ENCODE measurements at regions not wholly inside any gene's neighbourhood (a gene's known extent, or its start where the extent isn't known, plus 50 kb on each side); places are given as distances from the start of the nearest gene placed in this dataset.
A peak's percentile ranks its signal among the peaks of the same experiment; 100 is the strongest.

DNA sequence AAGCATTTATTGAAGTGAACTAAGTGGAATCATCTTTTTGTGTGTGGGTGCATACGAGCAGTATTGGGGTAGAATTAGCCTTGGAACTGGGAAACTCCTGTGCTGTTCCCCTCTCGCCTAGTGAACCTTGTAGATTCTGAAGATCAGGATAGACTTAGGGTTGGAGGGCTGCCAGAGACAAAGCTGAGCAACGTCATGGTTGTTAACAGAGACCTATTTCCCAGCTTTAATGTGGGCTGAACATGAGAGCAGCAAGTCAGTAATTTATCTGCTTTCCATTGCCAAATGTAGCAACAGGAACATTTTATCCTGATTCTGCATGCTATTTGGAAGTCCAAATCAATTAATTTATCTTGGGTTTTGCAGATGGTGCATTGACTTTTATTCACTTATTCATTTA is 246.6 kb downstream of the IL20RB start:
- no peak for DNase-seq

DNA sequence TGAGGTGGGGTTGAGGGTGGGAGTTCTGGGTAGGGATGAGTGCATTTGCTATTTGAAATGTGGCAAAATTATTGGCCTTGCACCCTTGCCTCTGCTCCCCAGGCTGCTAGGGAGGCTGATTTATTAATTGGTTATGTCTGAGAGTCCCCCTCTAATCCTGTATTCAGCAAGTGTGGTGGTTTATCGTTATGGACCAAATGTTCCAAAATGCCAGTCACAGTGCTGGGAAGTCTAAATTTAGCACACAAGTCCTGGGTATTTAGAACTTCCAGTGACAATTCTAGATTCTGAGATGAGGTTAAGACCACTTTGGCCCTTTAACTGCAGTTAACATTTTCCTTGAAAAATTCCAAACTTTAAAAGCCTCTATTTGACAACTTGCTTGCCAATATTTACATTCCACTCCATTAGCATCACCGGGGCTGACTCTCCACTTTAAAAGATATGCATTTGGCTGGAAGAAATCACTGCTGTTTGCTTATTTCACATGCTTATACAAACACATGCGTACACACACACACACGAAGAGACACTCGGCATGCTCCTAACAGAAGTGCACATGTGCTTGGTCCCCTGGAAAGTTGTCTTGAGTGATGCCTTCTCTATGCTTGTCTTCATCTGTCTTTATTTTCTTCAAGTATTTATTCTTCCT is 247.7 kb downstream of the IL20RB start:
- DNase-seq: peak in 1 of 2 donors; percentile 7

DNA sequence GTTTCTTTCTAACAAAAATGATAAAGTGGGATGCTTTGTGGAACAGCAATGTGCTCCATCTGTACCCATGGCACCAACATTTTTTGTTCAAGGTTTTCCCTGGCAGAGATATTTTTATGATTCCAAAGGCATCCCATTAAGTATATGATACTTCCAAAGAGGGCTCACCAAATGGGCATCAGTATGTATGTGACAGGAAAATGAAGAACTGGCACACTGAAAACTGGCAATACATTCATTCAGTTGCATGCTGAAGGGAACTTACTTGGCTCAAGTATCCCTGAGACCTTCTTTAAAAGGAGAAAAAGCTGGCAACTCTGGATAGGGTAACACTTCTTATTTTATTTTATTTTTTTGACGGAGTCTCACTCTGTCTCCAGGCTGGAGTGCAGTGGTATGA is 249.8 kb downstream of the IL20RB start:
- no peak for DNase-seq

DNA sequence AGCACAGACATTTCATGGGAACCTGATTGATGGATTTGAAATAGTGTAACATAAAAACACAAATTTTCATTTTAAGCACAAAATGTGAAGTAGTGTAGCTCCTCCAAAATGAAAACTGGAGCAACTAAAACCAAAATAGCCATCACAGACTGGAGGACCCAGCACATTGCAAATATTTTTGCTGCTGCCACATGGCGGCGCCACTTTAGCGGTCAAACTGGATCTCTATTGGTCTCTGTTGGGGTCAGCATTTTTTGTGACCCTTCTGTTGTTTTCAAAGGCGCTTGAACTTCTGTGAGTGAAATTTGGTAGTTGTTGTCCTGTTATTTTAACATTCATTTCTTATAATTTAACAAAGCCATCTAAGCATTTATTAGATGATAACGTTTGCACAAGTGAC is 259.9 kb downstream of the IL20RB start:
- no peak for DNase-seq

DNA sequence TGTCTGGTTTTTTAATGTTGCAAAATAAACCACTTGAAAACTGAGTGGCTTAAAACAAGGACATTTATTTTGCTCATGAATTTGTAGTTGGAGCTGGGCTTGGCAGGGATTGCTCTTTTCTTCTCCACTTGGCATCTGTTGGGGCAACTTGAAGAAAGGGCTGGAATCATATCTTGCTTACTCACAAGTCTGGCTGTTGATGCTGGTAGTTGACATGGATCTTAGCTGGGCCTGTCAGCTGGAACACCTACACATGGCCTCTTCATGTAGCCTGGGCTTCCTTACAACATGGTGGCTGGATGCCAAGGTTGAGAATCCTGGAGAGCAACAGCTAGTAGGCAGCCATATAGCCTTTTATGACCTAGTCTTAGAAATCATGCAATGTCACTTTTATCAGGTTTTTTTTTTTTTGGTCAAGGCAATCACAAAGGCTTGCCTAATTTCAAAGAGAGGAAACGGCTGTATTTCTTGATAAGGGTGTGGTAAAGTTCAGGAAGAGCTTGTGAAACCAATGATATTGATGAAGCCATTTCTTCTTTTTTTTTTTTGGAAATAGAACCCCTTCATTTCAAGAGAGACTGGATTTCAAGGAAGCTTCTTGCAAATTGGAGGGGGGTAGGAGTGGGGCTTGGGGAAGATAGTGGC is 262.1 kb downstream of the IL20RB start:
- no peak for DNase-seq

GRCh38 chr3:137222736-137223225 is 265.0 kb downstream of the IL20RB start:
- DNase-seq: no peak

DNA sequence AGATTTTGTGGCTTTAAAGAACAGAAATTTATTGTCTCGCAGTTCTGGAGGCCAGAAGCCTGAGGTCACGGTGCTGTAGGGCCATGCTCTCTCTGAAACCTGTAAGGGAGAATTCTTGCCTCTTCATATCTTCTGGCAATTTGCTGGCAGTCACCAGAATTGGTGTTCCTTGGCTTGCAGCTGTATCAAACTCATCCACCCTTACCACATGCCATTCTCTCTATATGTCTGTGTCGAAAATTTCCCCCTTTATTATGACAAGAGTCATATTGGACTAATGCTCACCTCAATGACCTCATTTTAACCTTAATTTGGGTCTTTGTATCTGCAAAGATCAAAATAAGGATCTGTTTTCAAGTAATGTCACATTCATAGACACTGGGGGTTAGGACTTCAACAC is 266.7 kb downstream of the IL20RB start:
- no peak for DNase-seq

GRCh38 chr3:137242836-137243400 is 285.1 kb downstream of the IL20RB start:
- no peak for DNase-seq

GRCh38 chr3:137246491-137246890 is 288.7 kb downstream of the IL20RB start:
- DNase-seq: no peak

DNA sequence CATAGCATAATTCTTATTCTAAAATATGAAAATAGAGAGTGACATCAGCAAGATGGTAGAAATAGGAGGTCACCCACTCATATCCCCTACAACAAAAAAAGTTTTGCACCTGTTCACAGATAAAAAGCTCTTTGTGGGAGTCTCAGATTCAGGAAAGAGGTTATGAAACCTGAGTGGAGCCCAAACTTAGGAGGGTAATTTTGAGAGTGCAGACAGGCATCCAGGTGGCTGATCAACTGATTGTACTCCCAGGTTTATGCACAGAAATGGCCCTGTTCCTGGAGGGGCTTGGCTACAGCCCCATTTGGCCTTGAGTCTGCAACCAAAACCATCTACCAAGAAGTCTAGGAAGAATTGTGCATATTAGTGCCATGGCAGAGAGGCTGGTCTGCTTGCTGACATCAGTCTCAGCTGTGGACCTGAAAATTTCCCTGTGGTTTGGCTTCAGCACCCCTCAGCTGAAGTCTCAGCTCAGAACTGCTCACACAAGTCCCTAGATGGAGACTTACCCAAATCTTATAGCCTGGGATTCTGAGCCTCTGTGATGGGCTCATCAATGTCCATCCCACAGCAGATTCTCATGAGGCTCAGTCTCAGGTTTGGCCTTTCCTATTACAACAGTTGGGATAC is 291.6 kb downstream of the IL20RB start:
- DNase-seq: no peak

DNA sequence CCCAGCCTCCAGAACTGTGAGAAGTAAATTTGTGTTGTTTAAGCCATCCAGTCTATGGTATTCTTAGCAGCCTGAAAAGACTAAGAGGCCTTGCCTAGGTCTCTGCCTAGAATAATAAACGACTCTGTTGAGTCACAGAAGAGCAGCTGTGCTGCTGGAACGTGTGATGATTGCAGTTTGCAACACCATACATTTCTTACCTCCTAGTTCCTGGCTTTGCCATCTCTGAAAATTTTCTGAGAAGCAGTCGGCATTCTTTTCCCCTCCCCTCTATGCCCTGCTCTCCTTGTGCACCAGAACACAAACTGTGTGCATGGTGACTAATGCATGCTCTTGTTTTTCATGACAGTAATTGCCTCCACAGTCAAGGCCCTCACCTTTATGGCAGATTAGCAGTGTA is 301.3 kb downstream of the IL20RB start:
- DNase-seq: no peak

GRCh38 chr3:137259701-137260100 is 301.9 kb downstream of the IL20RB start:
- DNase-seq: no peak

GRCh38 chr3:137264071-137264820 is 306.5 kb downstream of the IL20RB start:
- DNase-seq: peak; percentile 9 to 26

- no peak for DNase-seq
Observed at GRCh38 chr3:137264843-137265330, 307.1 kb downstream of the IL20RB start.

GRCh38 chr3:137282871-137283270 is 325.1 kb downstream of the IL20RB start:
- no peak for DNase-seq

- DNase-seq: no peak
Observed at GRCh38 chr3:137285924-137286323, 328.1 kb downstream of the IL20RB start.

DNA sequence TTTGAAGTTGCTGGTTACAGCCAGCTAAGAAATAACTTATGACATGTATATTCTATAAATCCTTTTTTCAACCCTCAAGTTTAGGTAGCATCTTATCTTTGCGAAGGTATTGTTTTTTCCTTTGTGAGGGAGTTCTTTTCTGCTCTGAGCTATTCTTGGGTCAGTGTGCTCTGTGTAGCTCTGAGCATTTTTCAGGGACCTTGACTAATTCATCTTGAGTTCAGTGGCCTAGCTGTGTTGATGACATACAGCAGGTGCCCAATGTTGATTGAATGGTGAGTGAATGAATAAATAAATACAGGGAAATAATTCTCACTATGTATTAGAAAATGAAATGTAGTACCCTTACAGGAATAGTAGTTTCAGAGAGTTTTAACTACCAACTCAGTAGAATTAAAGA is 335.3 kb downstream of the IL20RB start:
- DNase-seq: no peak

DNA sequence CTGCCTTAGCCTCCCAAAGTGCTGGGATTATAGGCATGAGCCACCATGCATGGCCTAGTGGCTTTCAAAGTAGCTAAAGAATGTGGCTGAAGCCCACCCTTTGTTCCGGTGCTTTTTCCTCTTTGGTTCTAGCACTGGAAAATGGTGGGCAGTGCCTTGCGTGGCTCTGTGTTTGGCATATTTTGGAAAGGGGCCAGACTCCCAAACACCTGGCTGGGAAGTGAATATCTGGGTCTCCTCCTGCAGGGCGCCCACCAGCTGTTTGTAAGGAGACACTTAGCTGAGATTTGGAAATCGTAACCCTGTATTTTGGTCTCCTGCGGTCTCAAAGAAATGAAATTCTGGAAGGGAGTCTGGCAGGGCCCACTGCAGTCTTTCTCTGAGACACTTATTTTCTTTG is 336.4 kb downstream of the IL20RB start:
- no peak for DNase-seq

DNA sequence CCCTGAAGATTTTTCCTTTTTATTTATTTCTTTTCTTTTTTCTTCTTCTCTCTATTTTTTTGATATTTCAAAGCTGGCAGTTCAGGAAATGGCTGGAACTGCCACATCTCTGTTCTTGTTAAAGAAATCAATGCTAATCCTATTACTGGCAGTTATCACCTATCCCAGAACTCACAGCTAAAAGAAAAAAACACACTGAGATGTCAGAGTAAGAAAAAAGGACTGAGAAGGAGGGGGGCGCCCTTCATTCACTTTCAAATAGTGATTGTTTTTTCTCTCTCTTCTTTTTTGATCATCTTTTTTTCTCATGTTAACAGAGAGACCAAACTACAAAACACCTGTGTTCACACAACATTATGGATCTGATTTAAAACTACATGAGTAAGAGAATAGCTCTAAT is 337.1 kb downstream of the IL20RB start:
- DNase-seq: no peak

DNA sequence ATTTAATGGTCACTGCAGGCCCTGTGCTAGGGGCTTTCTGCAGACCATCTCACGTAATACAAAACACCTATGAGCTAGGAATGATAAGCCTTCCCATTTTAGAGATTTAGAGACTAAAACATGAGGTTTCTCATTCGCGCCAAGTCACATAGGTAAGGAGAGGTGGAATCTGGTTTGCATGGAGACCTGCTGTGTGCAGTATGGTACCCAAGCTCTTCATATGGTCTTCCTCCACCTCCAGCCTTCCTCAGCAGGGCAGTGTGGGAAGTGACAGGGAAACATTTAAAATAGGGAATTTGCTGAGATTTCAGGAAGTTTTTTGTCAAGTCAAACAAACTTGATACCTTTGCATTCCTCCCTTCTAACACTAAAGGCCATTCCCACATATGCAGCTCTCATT is 337.6 kb downstream of the IL20RB start:
- DNase-seq: no peak

DNA sequence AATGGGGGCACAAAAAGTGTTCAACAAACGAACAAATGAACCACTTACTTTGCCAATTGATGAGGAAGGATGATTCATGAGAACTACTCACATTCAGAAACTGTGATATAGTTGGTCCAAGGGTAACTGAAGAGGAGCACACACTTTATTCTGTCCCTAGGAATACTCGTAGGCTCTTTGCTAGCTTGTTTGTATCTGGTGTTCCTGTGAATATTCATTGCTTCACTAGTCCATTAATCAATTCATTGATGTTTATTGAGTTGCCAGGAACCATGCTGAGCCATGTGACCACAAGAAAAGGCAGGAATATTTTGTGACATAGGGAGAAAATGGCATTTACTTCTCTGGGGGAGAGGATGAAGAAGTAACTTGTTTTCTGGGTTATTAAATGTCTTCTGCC is 338.3 kb downstream of the IL20RB start:
- DNase-seq: no peak

DNA sequence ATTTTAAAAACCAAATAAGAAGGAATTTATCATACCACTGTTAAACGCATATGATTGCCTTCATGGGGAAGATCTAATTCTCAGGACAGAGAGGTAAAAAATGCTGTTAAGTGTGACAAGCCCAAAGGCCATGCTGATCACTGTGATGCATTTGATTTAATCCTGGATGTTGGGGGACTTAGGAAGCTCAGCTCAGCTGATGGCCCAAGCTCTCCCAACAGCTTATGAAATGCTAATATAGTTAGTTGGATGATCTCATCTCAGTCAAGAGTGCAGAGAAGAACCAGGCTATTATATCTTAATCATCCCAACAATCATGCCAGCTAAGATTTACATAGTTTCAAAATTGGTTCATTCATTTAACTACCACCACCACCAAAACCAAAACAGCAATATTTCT is 340.0 kb downstream of the IL20RB start:
- no peak for DNase-seq
